SK-N-SH (cell line): ENCODE measurements at regions not wholly inside any gene's neighbourhood (a gene's known extent, or its start where the extent isn't known, plus 50 kb on each side); places are given as distances from the start of the nearest gene placed in this dataset.

Source experiments
- EZH2phosphoT487 ChIP-seq: fragments of 200-600 bp; sonication (generic); IDR thresholded peaks from 2 replicates; pipeline ENCODE4 v1.6.1; 2017; ENCODE audit warnings: low read depth, mixed run types, mild to moderate bottlenecking, antibody characterized with exemption, moderate library complexity, borderline replicate concordance
- MXI1 ChIP-seq: IDR thresholded peaks from 2 replicates; pipeline ENCODE4 v1.6.1; 2012; ENCODE audit warnings: mild to moderate bottlenecking, low read depth, low read length, improper control_type of control experiment
- SIN3A ChIP-seq: IDR thresholded peaks from 2 replicates; pipeline ENCODE4 v1.6.1; 2012; ENCODE audit warnings: low read depth, mild to moderate bottlenecking, low read length, moderate library complexity, borderline replicate concordance
- YY1 ChIP-seq: IDR thresholded peaks from 2 replicates; pipeline ENCODE4 v1.4.0; 2012; ENCODE audit warnings: low read depth, mild to moderate bottlenecking
- TF ChIP-seq, protein P1 (sequence below): IDR thresholded peaks from 2 replicates; pipeline ENCODE4 v1.4.0; 2012; ENCODE audit warnings: low read depth, borderline replicate concordance
- TF ChIP-seq, protein P2 (sequence below): fragments of 200-600 bp; sonication (generic); IDR thresholded peaks from 2 replicates; pipeline ENCODE4 v1.6.1; 2017; ENCODE audit warnings: antibody characterized with exemption, mild to moderate bottlenecking, moderate library complexity
- TF ChIP-seq, protein P3 (sequence below): IDR thresholded peaks from 2 replicates; pipeline ENCODE4 v1.4.0; 2012; ENCODE audit warnings: low read depth
- TF ChIP-seq, protein P4 (sequence below): IDR thresholded peaks from 2 replicates; pipeline ENCODE4 v1.4.0; 2012; ENCODE audit warnings: low read depth, borderline replicate concordance

DNA sequence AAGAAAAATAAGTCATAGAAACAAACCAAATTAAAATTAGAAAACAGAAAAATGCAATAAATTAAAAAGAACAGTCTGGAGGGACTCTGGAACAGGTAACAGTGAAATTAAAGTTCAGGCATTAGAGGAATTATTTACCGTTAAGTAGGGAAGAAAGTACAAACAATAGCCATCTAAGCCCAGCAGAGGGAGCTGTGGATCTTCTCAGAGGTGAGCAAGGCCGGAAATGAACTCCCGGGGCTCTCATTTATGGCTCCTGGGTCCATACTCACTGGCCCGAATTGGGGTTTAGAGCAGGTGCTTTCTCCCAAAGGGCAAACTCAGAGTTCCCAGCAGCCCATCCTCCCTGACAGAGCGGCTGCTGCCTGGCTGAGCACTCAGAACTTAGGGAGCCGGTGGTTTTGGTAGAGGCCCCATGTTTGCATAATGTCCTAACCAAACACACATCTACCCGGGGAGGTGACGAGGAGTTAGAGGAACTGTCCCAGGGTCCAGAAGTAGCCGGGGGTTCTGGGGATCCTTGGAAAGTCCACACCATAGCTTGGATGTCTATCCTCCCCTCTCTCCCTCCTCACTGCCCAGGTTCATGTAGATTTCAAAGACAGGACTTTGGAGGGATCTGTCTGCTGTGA is 87.8 kb upstream of the VPREB1 start:
- TF ChIP-seq, protein P1, sequence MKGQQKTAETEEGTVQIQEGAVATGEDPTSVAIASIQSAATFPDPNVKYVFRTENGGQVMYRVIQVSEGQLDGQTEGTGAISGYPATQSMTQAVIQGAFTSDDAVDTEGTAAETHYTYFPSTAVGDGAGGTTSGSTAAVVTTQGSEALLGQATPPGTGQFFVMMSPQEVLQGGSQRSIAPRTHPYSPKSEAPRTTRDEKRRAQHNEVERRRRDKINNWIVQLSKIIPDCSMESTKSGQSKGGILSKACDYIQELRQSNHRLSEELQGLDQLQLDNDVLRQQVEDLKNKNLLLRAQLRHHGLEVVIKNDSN: no peak
- no peak for TF ChIP-seq YY1
- TF ChIP-seq EZH2phosphoT487: no peak
- no peak for TF ChIP-seq MXI1
- TF ChIP-seq, protein P2, sequence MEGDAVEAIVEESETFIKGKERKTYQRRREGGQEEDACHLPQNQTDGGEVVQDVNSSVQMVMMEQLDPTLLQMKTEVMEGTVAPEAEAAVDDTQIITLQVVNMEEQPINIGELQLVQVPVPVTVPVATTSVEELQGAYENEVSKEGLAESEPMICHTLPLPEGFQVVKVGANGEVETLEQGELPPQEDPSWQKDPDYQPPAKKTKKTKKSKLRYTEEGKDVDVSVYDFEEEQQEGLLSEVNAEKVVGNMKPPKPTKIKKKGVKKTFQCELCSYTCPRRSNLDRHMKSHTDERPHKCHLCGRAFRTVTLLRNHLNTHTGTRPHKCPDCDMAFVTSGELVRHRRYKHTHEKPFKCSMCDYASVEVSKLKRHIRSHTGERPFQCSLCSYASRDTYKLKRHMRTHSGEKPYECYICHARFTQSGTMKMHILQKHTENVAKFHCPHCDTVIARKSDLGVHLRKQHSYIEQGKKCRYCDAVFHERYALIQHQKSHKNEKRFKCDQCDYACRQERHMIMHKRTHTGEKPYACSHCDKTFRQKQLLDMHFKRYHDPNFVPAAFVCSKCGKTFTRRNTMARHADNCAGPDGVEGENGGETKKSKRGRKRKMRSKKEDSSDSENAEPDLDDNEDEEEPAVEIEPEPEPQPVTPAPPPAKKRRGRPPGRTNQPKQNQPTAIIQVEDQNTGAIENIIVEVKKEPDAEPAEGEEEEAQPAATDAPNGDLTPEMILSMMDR: peak; percentile 75
- TF ChIP-seq, protein P3, sequence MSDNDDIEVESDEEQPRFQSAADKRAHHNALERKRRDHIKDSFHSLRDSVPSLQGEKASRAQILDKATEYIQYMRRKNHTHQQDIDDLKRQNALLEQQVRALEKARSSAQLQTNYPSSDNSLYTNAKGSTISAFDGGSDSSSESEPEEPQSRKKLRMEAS: no peak
- TF ChIP-seq, protein P4, sequence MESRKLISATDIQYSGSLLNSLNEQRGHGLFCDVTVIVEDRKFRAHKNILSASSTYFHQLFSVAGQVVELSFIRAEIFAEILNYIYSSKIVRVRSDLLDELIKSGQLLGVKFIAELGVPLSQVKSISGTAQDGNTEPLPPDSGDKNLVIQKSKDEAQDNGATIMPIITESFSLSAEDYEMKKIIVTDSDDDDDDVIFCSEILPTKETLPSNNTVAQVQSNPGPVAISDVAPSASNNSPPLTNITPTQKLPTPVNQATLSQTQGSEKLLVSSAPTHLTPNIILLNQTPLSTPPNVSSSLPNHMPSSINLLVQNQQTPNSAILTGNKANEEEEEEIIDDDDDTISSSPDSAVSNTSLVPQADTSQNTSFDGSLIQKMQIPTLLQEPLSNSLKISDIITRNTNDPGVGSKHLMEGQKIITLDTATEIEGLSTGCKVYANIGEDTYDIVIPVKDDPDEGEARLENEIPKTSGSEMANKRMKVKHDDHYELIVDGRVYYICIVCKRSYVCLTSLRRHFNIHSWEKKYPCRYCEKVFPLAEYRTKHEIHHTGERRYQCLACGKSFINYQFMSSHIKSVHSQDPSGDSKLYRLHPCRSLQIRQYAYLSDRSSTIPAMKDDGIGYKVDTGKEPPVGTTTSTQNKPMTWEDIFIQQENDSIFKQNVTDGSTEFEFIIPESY: no peak
- no peak for TF ChIP-seq SIN3A
